T-helper 2 cell (primary cell): ENCODE measurements at regions not wholly inside any gene's neighbourhood (a gene's known extent, or its start where the extent isn't known, plus 50 kb on each side); places are given as distances from the start of the nearest gene placed in this dataset.

Experiments
- DNase-seq, 5 experiments: peaks; one replicate each; pipeline versions ENCODE4 v3.0.0 to v3.0.0-alpha.2; 2012 to 2022

DNA sequence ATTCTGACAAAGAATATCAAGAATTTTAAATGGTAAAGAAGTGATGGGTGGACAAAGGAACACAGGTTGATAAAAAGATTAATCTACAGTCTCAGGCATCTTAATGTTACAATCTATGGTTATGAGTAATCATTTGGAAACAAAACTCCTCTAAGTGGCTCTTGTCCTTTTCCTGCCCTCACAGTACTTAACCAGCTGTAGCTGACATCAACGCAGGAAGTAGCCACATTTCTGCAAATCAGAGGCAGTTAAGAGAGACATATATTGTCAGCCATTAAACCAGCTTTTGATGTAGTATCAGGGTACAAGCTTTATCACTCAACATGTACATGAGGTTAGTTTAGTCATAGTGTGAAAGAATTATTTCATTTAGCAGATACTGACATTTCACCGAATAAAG is 244.6 kb downstream of the NR4A2 start:
- peak in 1 of 5 experiments; percentile 18 for DNase-seq

- no peak for DNase-seq
Observed at GRCh38 chr2:156083763-156084493, 248.6 kb downstream of the NR4A2 start.

- DNase-seq = no peak
Observed at GRCh38 chr2:156079845-156080244, 252.7 kb downstream of the NR4A2 start.

DNA sequence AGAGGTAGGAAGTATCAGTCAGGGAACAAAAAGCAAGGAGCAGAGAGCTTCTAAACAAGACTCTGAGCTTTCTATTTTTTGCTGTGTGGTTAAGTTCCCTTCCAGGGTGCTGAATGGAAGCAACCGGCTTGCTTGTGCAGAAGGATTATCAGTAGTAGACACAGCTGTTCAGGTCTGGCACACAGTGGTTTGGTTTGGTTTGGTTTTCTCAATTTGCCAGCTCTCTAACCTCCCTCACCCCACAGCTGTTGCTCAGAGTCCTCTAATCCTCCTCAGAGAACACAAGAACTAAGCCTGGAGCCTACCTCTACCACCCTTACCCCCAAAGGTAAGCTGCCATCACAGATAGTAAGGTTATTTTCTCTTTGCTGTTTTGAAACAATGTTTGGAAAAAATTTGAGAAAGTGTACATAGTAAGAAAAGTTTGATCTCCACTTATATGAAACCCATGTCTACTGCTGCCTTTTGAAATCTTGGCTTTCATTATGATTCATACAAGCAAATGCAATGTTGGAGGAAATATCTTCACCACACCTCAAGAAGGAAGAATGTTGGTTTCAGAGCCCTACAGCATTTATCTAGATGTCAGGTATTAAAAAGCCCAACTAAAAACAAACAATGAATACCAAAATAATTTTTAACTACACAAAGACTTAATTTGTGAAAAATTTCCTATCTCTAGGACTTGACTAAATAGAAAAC is 255.3 kb downstream of the NR4A2 start:
- peak in 1 of 5 experiments; percentile 4 for DNase-seq

DNA sequence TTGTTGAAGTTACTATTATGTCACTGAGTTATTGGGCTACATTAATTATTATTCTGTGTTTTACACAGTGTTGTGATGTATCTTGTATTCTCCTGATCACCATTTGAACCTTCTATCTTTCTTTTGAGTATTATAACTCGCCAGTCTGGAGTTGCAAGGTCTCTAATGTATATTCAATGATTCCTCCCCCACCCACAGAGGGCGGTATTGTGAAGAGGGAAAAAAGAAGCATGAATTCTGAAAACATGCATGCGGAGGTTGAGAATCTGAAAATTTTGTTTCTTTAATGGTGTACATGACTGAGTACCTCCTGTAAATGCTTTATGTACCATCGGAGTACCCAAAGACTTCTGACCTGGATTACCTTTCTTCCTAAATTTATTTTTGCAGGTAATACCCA is 266.6 kb downstream of the NR4A2 start:
- DNase-seq = no peak

DNA sequence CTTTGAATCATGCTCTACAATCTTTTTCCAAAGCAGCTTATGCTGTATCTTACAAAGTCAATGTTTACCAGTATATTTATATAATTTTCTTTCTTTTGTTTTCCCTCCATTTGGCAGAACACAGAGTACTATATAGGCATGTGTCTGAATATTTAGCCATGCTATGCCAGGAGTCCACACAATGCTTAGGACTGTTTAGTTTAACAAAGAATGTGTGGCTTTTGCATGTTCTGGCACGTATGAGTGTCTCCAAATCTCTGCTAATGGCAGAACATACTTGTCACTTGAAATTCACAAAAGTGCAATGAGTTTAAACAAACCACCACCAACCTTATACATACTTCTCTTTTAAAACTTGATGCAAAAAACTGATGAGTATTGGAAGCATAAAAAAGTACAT is 268.0 kb downstream of the NR4A2 start:
- DNase-seq = no peak

- DNase-seq = no peak
Observed at GRCh38 chr2:156057647-156058046, 274.9 kb downstream of the NR4A2 start.

GRCh38 chr2:156054983-156055382 is 277.5 kb downstream of the NR4A2 start:
- no peak for DNase-seq

GRCh38 chr2:156046900-156047299 is 285.6 kb downstream of the NR4A2 start:
- no peak for DNase-seq

DNA sequence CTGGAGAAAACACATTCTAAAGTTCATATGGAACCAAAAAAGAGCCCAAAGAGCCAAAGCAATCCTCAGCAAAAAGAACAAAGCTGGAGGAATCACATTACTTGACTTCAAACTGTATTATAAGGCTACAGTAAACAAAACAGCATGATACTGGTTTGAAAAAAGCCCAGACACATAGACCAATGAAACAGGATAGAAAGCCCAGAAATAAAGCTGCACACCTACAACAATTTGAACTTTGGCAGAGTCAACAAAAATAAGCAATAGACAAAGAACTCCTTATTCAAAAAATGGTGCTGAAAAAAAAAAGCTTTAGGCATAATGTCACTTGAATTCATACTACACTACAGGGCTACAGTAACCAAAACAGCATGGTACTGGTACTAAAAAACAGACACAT is 289.6 kb downstream of the NR4A2 start:
- no peak for DNase-seq

DNA sequence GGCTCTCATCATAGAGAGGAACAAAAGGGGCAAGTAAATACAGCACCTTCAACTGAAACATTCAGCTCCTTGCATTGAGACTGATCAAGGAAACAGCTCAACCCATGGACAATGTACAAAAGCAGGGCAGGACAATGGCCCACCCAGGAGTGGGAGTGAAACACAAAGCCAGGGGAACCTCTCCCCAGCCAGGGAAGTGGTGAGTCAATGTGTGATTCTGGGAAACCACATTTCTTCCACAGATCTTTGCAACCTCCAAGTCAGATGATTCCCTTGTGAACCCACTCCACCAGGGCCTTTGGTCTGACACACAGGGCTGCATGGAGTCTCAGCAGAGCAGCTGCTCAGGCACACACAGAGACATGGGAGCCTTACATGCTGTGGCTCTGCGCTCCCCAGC is 294.5 kb downstream of the NR4A2 start:
- no peak for DNase-seq

DNA sequence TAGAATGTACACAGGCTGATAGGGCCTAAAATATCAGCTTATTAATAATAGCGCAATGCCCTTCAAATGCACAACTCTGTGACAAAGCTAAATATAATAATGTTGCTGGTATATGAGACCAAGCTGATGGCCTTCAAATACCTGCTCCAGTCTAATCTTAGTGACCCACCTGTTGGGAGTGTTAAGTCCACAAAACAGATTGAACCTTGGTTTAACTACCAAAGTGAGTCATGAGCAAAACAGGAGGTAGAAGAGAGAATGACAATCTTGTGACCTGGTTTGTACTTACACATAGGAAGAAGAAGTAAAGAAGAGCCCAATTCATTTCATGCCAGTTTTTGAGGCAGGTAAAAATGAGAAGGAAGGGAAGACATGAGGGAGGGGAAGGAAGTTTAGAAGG is 295.0 kb downstream of the NR4A2 start:
- no peak for DNase-seq

- no peak for DNase-seq
Observed at GRCh38 chr2:156031121-156031520, 301.4 kb downstream of the NR4A2 start.

- DNase-seq = no peak
Observed at GRCh38 chr2:156023229-156023869, 309.2 kb downstream of the NR4A2 start.

GRCh38 chr2:156021146-156022040 is 311.1 kb downstream of the NR4A2 start:
- no peak for DNase-seq

DNA sequence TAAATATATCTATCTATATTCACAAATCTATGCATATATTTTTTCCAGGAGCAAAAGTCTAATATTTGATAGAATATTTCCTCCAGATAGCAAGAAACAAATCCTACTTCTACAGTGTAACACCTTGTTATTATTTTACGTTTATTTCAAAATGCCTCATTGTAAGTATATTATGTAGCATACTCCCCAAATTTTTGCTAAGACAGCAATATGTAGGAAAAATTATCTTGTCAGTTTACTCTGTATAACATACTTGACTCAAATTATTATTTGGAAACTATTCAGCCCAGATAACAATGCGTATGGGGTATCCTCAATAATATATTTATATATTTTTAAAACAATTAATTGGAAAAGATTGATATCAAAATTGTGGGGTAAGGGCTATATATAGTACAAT is 313.2 kb downstream of the NR4A2 start:
- no peak for DNase-seq

GRCh38 chr2:156017341-156017885 is 315.1 kb downstream of the NR4A2 start:
- DNase-seq = no peak

DNA sequence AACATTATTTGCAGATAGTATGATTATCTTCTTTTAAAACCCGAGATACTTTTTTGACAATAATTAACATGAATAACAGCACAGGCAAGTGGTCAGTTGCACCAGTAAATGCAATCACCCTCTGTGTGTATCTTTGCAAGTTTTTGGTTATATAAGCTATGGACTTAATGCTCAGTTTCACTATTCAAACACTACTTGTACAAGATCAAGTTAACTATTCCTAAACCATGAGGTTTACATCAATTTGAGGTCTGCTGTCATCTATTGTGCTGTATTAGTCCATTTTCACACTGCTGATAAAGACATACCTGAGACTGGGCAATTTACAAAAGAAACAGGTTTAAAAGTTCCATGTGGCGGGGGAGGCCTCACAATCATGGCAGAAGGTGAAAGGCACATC is 323.2 kb downstream of the NR4A2 start:
- no peak for DNase-seq

- no peak for DNase-seq
Observed at GRCh38 chr2:156006721-156007618, 325.6 kb downstream of the NR4A2 start.

- peak in 1 of 5 experiments; percentile 3 for DNase-seq
Observed at GRCh38 chr2:156005999-156006712, 326.4 kb downstream of the NR4A2 start.

DNA sequence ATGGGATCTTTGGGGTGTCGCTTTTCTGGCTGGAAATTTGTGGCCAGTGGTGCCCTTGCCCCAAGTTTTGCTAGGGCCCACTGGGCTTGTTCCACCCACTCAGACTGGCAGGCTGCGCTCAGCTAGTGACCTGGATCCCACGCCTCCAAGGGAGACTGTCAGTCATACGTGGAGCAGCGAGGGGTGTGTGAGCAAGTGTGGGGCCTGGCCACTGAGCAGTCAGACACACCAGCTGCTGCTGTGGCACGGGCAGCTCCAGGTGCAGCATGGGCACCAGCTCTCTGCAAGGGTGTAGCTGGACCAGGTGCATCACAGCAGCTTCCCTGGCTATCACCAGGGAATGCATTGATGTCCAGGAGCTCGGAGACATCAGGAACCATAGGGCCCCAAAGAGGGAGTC is 327.0 kb downstream of the NR4A2 start:
- no peak for DNase-seq
